ENCODE measurements at regions not wholly inside any gene's neighbourhood (a gene's known extent, or its start where the extent isn't known, plus 50 kb on each side); places are given as distances from the start of the nearest gene placed in this dataset.
"Not testable (repeated sequence)": the region's sequence is repeated elsewhere in the genome, so short reads cannot be mapped to it uniquely, and the experiment has no call there.

GRCh38 chr6:28809947-28810658, 113.7 kb downstream of the TRIM27 start:
- DNase-seq = no peak

DNA sequence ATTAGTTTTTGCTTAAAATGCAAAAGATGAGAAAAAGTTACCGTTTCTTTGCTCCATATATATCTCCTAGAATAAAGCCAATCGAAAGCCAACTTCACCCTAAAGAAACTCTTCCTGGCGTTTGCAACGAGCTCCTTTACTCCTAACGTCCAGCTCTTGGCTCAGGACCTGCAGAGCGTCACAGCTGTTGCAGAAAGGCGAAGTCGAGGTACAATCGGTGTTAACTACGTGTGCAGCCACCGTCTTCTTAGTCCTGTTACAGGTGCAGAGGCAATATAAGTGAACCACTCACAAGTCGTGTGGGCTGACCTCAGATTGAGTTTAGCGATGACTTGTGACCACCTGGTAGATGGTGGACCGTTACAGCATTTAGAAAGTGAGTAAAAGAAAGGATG, 113.1 kb downstream of the TRIM27 start:
- DNase-seq = no peak

DNA sequence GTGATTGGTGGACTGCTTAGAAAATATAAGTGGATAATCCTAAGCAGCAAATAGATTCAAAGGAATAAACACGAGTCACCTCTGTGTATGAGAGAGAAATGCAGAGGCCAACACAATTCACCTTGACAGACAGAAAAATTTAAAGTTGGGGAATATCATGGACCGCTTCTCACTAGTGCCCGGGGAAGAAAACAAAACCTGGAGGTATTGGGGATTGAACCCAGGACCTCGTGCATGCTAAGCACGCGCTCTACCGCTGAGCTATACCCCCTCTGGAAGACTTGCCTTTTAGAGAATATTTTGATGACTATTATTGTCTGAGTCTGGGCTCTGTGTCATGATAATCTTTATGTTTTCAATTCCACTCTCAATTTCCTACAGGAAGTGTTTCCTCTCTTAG, 111.9 kb downstream of the TRIM27 start:
- no peak for DNase-seq

DNA sequence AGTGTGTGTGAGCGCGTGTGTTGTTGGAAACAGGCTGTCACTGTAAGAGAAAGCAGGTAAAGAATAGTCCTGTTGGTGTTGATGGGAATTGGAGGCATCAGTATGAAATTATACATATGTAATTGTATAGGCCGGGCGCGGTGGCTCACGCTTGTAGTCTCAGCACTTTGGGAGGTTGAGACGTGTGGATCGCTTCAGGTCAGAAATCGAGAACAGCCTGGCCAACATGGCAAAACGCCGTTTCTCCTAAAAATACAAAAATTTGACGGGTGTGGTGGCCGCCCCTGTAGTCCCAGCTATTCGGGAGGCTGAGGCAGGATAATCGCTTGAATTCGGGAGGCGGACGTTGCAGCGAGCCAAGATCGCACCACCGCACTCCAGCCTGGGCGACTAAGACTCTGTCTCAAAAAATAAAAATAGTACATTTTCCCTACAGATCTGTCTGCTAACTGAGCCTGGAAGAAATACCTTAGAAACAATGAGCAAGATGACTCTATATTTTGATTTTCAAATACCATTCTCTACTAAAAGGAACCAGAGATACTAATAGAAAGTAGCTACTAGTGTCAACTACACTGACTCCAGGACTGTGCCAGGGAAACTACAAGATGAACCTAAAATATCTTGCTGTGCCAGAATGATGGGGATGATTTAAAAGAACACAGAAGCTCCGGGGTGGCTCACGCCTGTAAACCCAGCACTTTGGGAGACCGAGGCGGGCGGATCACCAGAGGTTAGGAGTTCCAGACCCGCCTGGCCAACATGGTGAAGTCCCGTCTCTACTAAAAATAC, 110.8 kb downstream of the TRIM27 start:
- DNase-seq = no peak

DNA sequence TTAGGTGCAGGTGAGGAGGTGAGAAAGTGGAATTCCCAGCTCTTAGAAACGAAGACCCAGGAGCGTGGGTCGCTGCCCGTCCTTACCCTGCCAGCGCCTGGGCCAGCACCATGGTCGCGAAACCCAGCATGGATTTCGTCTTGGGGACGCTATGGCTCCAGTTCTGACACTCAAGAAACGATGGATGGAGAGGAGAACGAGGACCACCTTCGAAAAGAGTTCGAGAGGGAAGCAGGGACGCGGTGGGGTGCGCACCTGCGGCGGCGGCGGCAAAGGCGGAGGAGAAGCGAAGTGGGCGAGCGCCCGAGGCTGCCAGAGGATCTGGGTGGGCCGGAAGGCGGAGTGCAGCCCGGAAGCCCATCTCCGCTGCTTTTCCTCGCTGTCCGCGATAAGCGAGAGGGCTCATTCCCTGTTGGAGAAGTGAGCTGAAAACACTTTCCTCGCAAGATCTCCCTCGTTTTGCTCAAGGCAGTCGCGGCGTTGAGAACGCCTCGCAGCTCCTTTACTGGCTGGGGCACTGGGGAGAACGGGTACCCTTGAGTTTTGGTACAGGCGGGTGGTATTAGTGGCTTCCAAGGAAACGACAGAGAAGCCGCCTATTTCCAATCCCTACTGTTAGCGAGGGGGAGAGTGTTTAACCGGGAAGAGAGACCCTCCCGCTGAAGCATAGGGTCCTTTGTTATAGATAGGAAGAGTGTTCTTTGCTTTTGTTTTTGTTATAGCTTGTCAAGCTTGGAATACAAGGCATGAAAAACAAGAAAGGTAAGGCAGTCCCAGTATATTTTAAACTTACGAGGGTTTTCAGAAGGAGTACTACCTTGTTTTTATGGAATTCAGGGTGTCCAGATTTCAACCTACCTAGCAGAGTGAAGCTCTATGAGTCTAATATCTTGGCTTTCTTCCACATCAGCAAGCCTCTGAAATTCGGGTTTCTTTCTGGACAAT, 109.5 kb downstream of the TRIM27 start:
- no peak for DNase-seq

GRCh38 chr6:28816339-28816908, 107.4 kb downstream of the TRIM27 start:
- DNase-seq = no peak

DNA sequence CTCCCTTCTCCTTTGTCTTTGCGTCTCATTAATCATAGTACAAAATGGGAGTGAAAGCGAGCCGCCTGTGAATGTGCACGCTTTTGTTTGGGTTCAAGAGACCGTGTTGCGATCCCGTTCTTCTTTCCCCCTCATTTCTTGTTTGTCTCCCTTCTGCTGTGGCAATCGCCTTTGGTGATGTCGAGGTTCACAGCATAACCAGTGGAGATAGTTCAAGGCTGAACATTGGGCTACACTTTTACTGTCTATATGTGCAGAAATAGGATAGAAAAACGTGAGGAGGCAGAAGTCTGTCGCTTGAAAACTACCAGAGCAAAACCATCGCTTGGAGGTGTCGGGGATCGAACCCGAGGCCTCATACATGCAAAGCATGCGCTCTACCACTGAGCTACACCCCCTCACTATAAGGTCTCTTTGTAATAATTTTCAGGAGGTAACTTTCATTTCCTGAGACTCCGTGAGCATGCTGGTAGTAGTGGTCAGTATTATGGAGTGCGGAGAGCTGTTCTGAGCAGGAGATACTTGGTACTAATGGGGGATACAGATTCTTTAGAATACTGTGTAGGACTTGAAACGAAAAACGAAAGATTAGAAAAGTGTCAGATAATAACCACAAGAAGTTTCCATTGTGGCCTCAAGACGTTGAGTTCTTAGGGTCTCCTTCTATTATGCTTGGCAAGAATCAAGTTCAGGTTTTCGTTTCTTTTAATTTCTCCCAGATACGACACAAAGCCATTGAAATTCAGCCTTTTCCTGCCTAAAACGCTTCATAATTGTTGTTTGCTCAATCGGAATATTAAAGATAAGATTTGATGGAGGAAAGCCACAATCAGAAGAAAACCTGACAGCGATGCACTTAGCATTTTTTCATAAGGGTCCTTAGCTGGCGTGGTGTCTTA, 106.6 kb downstream of the TRIM27 start:
- DNase-seq = no peak

GRCh38 chr6:28817808-28818145, 106.0 kb downstream of the TRIM27 start:
- no peak for DNase-seq

GRCh38 chr6:28824793-28825731, 98.7 kb downstream of the TRIM27 start:
- no peak for DNase-seq

GRCh38 chr6:28825732-28826293, 98.0 kb downstream of the TRIM27 start:
- DNase-seq = no peak

DNA sequence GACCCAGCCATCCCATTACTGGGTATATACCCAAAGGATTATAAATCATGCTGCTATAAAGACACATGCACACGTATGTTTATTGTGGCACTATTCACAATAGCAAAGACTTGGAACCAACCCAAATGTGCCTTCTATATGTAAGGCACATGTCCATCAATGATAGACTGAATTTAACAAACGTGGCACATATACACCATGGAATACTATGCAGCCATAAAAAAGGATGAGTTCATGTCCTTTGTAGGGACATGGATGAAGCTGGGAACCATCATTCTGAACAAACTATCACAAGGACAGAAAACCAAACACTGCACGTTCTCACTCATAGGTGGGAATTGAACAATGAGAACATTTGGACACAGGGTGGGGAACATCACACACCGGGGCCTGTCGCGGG, 92.1 kb downstream of the TRIM27 start:
- DNase-seq = not testable (repeated sequence)

DNA sequence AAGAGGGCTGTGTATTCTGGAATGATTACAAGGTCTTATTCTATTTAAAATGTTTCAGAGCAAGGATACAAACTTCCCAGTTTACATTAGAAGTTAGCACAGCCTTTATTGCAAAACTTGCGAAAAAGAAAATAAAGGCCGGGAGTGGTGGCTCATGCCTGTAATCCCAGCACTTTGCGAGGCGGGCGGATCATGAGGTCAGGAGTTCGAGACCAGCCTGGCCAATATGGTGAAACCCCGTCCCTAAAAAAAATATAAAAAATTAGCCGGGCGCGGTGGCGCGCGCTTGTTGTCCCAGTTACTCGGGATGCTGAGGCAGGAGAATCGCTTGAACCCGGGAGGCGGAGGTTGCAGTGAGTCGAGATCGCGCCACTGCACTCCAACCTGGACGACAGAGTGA, 87.1 kb downstream of the TRIM27 start:
- DNase-seq = not testable (repeated sequence)

- DNase-seq = peak; percentile 34
Observed at GRCh38 chr6:28838289-28838633, 85.5 kb downstream of the TRIM27 start.

- peak; percentile 70 for DNase-seq
Observed at GRCh38 chr6:28838634-28839442, 84.9 kb downstream of the TRIM27 start.

DNA sequence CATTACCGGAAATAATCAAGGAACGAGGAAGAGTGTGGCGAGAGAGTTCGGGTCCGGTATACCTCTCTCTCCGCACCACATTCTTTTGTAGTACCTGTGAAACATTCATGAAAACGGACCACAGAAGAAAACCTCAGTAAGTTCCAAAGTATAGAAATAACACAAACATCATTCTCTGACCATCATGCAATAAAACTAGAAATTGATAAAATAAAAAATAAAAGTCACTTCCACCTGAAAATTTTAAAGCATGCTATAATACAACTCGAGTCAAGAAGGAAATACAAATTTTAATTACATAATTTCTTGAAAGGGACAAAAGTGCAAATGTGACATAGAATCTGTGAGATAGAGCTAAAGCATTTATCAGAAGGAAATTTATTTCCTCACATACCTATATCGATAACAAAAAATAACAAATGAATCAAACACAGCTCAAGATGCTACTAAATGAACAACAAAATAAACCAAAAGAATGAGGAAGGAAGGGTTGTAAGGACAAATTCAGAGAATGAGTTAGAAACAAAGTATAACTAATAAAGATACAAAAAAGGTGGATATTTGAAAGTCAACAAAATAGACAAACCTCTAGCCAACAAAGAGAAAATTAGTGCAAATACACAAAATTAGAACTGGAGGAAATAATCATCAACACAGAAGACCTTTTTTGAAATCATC, 84.2 kb downstream of the TRIM27 start:
- DNase-seq = no peak

DNA sequence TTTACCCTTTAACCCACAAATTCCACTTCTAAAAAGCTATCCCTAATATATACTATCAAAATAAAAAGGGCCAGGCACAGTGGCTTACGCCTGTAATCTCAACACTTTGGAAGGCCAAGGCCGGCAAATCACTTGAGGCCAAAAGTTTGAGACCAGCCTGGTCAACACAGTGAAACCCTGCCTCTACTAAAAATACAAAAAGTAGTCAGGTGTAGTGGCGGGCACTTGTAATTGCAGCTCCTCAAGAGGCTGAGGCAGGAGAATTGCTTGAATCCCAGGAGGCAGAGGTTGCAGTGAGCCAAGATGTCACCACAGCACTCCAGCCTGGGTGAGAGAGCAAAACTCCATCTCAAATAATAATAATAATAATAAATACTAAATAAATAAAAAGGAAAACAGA, 82.5 kb downstream of the TRIM27 start:
- no peak for DNase-seq

DNA sequence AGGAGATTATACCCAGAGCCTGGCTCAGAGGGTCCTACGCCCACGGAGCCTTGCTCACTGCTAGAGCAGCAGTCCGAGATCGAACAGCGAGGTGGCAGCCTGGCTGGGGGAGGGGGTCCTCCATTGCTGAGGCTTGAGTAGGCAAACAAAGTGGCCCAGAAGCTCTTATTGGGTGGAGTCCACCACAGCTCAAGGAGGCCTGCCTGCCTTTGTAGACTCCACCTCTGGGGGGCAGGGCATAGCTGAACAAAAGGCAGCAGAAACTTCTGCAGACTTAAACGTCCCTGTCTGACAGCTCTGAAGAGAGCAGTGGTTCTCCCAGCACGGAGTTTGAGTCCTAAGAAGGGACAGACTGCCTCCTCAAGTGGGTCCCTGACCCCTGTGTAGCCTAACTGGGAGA, 75.0 kb downstream of the TRIM27 start:
- DNase-seq = peak; percentile 3
